ENCODE measurements at regions not wholly inside any gene's neighbourhood (a gene's known extent, or its start where the extent isn't known, plus 50 kb on each side); places are given as distances from the start of the nearest gene placed in this dataset.
A peak's percentile ranks its signal among the peaks of the same experiment; 100 is the strongest.
"Not testable (repeated sequence)": the region's sequence is repeated elsewhere in the genome, so short reads cannot be mapped to it uniquely, and the experiment has no call there.

DNA sequence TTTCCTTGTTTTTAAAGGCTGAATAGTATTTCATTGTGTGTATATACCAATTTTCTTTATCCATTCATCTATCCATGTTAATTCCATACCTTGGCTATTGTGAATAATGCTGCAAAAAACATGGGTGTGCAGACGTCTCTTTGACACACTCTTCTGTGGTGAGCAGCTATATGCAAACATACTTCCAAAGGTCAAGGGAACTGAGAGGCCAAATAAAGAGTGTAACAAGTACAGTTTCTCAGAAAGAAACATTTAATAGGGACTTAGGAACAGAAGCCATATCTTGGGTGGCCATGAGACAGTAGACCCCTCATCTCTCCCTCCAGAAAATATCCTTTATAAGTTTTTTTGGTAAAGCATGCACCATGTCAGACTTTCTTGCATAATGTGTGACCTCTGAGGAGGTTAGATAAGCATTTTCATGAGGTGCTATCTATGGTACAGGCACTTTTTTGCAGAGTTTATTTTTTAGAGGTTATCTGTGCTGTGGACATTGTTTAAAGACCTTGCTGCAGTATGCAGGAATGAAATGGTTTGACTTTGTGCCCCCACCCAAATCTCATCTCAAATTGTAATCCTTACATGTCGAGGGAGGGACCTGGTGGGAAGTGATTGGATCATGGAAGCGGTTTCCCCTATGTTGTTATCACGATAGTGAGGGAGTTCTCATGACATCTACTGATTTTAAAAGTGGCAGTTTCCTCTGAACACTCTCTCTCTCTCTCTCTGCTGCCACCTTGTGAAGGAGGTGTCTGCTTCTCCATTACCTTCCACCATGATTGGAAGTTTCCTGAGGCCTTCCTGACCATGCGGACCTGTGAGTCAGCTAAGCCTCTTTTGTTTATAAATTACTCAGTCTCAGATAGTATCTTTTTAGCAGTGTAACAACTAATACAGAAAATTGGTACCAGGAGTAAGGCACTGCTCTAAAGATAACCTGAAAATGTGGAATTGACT lies 1202.3 kb downstream of the GALC start:
- intact Hi-C loops (cut with DNase I) = no loop called here

DNA sequence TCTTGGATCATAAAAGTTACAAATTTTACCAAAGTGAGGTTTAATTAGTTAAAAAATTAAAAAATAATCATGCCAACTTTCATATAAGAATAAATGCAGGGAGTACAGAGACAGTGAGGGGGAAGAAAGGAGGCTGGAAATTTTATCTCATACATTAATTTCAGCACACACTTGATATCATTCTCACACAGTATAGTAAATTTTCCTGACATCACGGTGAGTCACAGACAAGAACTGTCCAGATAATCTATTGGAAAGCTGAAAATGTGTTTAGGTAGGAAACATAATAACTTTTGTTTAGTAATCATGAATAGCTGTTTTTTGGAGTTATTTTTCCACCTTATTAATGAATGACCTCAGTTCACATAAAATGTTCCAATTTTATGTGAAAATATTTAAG lies 1204.8 kb downstream of the GALC start:
- H3K4me1 ChIP-seq (ENCODE audit: control insufficient read depth, insufficient read depth, low read length) = no peaks in the 10 kb centered on the region
- ATAC-seq = no peak
- no peak for DNase-seq
- H3K27me3 ChIP-seq (ENCODE audit: control insufficient read depth, insufficient read depth) = no peaks in the 10 kb centered on the region
- intact Hi-C loops (cut with DNase I) = no loop called here
- no peak overlapping the region for H3K4me3 ChIP-seq (ENCODE audit: low read length)
- WGBS = 42% methylated on average over 1 of the region's 1 CpG
- no peaks in the 10 kb centered on the region for H3K9me3 ChIP-seq (ENCODE audit: control insufficient read depth, low read length)
- H3K27ac ChIP-seq (ENCODE audit: low read length) = no peak overlapping the region

More for the DNA sequence above, 1202.3 kb downstream of the GALC start:
- Histone ChIP-seq H3K9me3 (ENCODE audit: control insufficient read depth, low read length) (no peaks in the 10 kb centered on the region), H3K4me1 (ENCODE audit: control insufficient read depth, insufficient read depth, low read length) (no peaks in the 10 kb centered on the region), H3K27ac (ENCODE audit: low read length) (no peak overlapping the region), H3K4me3 (ENCODE audit: low read length) (no peak overlapping the region), H3K27me3 (ENCODE audit: control insufficient read depth, insufficient read depth) (no peaks in the 10 kb centered on the region)
- DNase-seq (no peak), ATAC-seq (no peak)
- WGBS = 66% methylated on average over 5 of the region's 5 CpGs

GRCh38 chr14:86787717-86788116 lies 1205.3 kb downstream of the GALC start:
- intact Hi-C loops (cut with DNase I) = no loop called here
- WGBS = 58% methylated on average over 3 of the region's 3 CpGs
- no peaks in the 10 kb centered on the region for H3K27me3 ChIP-seq (ENCODE audit: control insufficient read depth, insufficient read depth)
- no peak overlapping the region for H3K27ac ChIP-seq (ENCODE audit: low read length)
- H3K4me1 ChIP-seq (ENCODE audit: control insufficient read depth, insufficient read depth, low read length) = no peaks in the 10 kb centered on the region
- DNase-seq (no peak), ATAC-seq (no peak)
- no peak overlapping the region for H3K4me3 ChIP-seq (ENCODE audit: low read length)
- H3K9me3 ChIP-seq (ENCODE audit: control insufficient read depth, low read length) = no peaks in the 10 kb centered on the region

- DNase-seq (no peak), ATAC-seq (no peak)
- no peak overlapping the region for H3K27ac ChIP-seq (ENCODE audit: low read length)
- no peaks in the 10 kb centered on the region for H3K9me3 ChIP-seq (ENCODE audit: control insufficient read depth, low read length)
- H3K27me3 ChIP-seq (ENCODE audit: control insufficient read depth, insufficient read depth) = no peaks in the 10 kb centered on the region
- intact Hi-C loops (cut with DNase I) = no loop called here
- no peaks in the 10 kb centered on the region for H3K4me1 ChIP-seq (ENCODE audit: control insufficient read depth, insufficient read depth, low read length)
- no peak overlapping the region for H3K4me3 ChIP-seq (ENCODE audit: low read length)
- 85% methylated on average over 6 of the region's 6 CpGs for WGBS
These were observed 1210.8 kb downstream of the GALC start for GRCh38 chr14:86782092-86782580.

GRCh38 chr14:86780876-86781510 lies 1212.0 kb downstream of the GALC start:
- Histone ChIP-seq H3K27ac (ENCODE audit: low read length) (no peak overlapping the region), H3K9me3 (ENCODE audit: control insufficient read depth, low read length) (no peaks in the 10 kb centered on the region), H3K27me3 (ENCODE audit: control insufficient read depth, insufficient read depth) (no peaks in the 10 kb centered on the region), H3K4me3 (ENCODE audit: low read length) (no peak overlapping the region), H3K4me1 (ENCODE audit: control insufficient read depth, insufficient read depth, low read length) (no peaks in the 10 kb centered on the region)
- ATAC-seq = no peak
- WGBS = 57% methylated on average over 1 of the region's 1 CpG
- no peak for DNase-seq
- intact Hi-C loops (cut with DNase I) = no loop called here

- Histone ChIP-seq H3K4me1 (ENCODE audit: control insufficient read depth, insufficient read depth, low read length) (no peaks in the 10 kb centered on the region), H3K9me3 (ENCODE audit: control insufficient read depth, low read length) (no peaks in the 10 kb centered on the region), H3K27me3 (ENCODE audit: control insufficient read depth, insufficient read depth) (no peaks in the 10 kb centered on the region), H3K4me3 (ENCODE audit: low read length) (no peak overlapping the region), H3K27ac (ENCODE audit: low read length) (no peak overlapping the region)
- ATAC-seq (no peak), DNase-seq (no peak)
- 60% methylated on average over 2 of the region's 2 CpGs for WGBS
- intact Hi-C loops (cut with DNase I) = no loop called here
These were observed 1212.5 kb downstream of the GALC start for GRCh38 chr14:86780461-86780860.

GRCh38 chr14:86779416-86779815 lies 1213.6 kb downstream of the GALC start:
- no peaks in the 10 kb centered on the region for H3K27me3 ChIP-seq (ENCODE audit: control insufficient read depth, insufficient read depth)

GRCh38 chr14:86777963-86778602 lies 1214.9 kb downstream of the GALC start:
- intact Hi-C loops (cut with DNase I) = no loop called here
- ATAC-seq (no peak), DNase-seq (no peak)
- 76% methylated on average over 2 of the region's 2 CpGs for WGBS
- Histone ChIP-seq H3K9me3 (ENCODE audit: control insufficient read depth, low read length) (no peaks in the 10 kb centered on the region), H3K27me3 (ENCODE audit: control insufficient read depth, insufficient read depth) (no peaks in the 10 kb centered on the region), H3K27ac (ENCODE audit: low read length) (no peak overlapping the region), H3K4me1 (ENCODE audit: control insufficient read depth, insufficient read depth, low read length) (no peaks in the 10 kb centered on the region), H3K4me3 (ENCODE audit: low read length) (no peak overlapping the region)

More at GRCh38 chr14:86779416-86779815, 1213.6 kb downstream of the GALC start:
- Histone ChIP-seq H3K27ac (ENCODE audit: low read length) (no peak overlapping the region), H3K9me3 (ENCODE audit: control insufficient read depth, low read length) (no peaks in the 10 kb centered on the region), H3K4me1 (ENCODE audit: control insufficient read depth, insufficient read depth, low read length) (no peaks in the 10 kb centered on the region), H3K4me3 (ENCODE audit: low read length) (no peak overlapping the region)
- no peak for DNase-seq
- no peak for ATAC-seq
- 93% methylated on average over 1 of the region's 1 CpG for WGBS
- intact Hi-C loops (cut with DNase I) = no loop called here

- H3K4me3 ChIP-seq (ENCODE audit: low read length); H3K9me3 ChIP-seq (ENCODE audit: control insufficient read depth, low read length); H3K27me3 ChIP-seq (ENCODE audit: control insufficient read depth, insufficient read depth); intact Hi-C loops (cut with DNase I); DNase-seq; H3K27ac ChIP-seq (ENCODE audit: low read length); H3K4me1 ChIP-seq (ENCODE audit: control insufficient read depth, insufficient read depth, low read length); ATAC-seq: not testable (repeated sequence)
- 67% methylated on average over 3 of the region's 3 CpGs for WGBS
These were observed 1217.1 kb downstream of the GALC start for GRCh38 chr14:86775896-86776295.

GRCh38 chr14:86774916-86775315 lies 1218.1 kb downstream of the GALC start:
- no peaks in the 10 kb centered on the region for H3K9me3 ChIP-seq (ENCODE audit: control insufficient read depth, low read length)

DNA sequence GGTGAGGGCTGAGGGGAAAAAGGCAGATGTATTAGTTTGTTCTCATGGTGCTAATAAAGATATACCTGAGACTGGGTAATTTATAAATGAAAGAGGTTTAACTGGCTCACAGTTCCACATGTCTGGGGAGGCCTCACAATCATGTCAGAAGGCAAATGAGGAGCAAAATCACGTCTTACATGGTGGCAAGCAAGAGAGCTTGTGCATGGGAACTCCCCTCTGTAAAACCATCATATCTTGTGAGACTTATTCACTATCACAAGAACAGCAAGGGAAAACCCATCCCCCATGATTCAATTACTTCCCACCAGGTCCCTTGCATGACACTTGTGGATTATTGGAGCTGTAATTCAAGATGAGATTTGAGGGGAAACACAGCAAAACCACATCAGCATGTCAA lies 1220.9 kb downstream of the GALC start:
- WGBS = 40% methylated on average over 1 of the region's 1 CpG
- H3K27ac ChIP-seq (ENCODE audit: low read length) = no peak overlapping the region
- no peaks in the 10 kb centered on the region for H3K4me1 ChIP-seq (ENCODE audit: control insufficient read depth, insufficient read depth, low read length)
- H3K4me3 ChIP-seq (ENCODE audit: low read length) = no peak overlapping the region
- intact Hi-C loops (cut with DNase I) = no loop called here
- H3K9me3 ChIP-seq (ENCODE audit: control insufficient read depth, low read length) = no peaks in the 10 kb centered on the region
- DNase-seq (no peak), ATAC-seq (no peak)
- H3K27me3 ChIP-seq (ENCODE audit: control insufficient read depth, insufficient read depth) = no peaks in the 10 kb centered on the region

More at GRCh38 chr14:86774916-86775315, 1218.1 kb downstream of the GALC start:
- peak in 1 of 3 donors; percentile 23 for DNase-seq
- 49% methylated on average over 2 of the region's 2 CpGs for WGBS
- Histone ChIP-seq H3K4me3 (ENCODE audit: low read length) (no peak overlapping the region), H3K27ac (ENCODE audit: low read length) (no peak overlapping the region), H3K4me1 (ENCODE audit: control insufficient read depth, insufficient read depth, low read length) (no peaks in the 10 kb centered on the region), H3K27me3 (ENCODE audit: control insufficient read depth, insufficient read depth) (no peaks in the 10 kb centered on the region)
- ATAC-seq = no peak
- intact Hi-C loops (cut with DNase I) = no loop called here
